ENCODE measurements at regions not wholly inside any gene's neighbourhood (a gene's known extent, or its start where the extent isn't known, plus 50 kb on each side); places are given as distances from the start of the nearest gene placed in this dataset.

GRCh38 chr2:67709835-67710234 lies 312.7 kb downstream of the ETAA1 start:
- no peak for DNase-seq (ENCODE audit: low spot score)

GRCh38 chr2:67712484-67712883 lies 315.4 kb downstream of the ETAA1 start:
- DNase-seq (ENCODE audit: low spot score) = no peak

- no peak for DNase-seq (ENCODE audit: low spot score)
Measured at GRCh38 chr2:67713376-67713775, 316.2 kb downstream of the ETAA1 start.

- peak; percentile 49 for DNase-seq (ENCODE audit: low spot score)
Measured at GRCh38 chr2:67716895-67717396, 319.8 kb downstream of the ETAA1 start.

- no peak for DNase-seq (ENCODE audit: low spot score)
Measured at GRCh38 chr2:67717692-67718091, 320.6 kb downstream of the ETAA1 start.

- DNase-seq (ENCODE audit: low spot score) = no peak
Measured at GRCh38 chr2:67719351-67719750, 322.2 kb downstream of the ETAA1 start.

- no peak for DNase-seq (ENCODE audit: low spot score)
Measured at GRCh38 chr2:67721516-67721915, 324.4 kb downstream of the ETAA1 start.

GRCh38 chr2:67724261-67724660 lies 327.1 kb downstream of the ETAA1 start:
- DNase-seq (ENCODE audit: low spot score) = no peak

- no peak for DNase-seq (ENCODE audit: low spot score)
Measured at GRCh38 chr2:67725731-67726130, 328.6 kb downstream of the ETAA1 start.

GRCh38 chr2:67726416-67726815 lies 329.3 kb downstream of the ETAA1 start:
- DNase-seq (ENCODE audit: low spot score) = no peak

- DNase-seq (ENCODE audit: low spot score) = no peak
Measured at GRCh38 chr2:67727131-67727530, 330.0 kb downstream of the ETAA1 start.

- DNase-seq (ENCODE audit: low spot score) = no peak
Measured at GRCh38 chr2:67727623-67728022, 330.5 kb downstream of the ETAA1 start.

- DNase-seq (ENCODE audit: low spot score) = no peak
Measured at GRCh38 chr2:67729474-67729873, 332.3 kb downstream of the ETAA1 start.

GRCh38 chr2:67733517-67733916 lies 329.3 kb downstream of the C1D start:
- no peak for DNase-seq (ENCODE audit: low spot score)

GRCh38 chr2:67752199-67752598 lies 310.6 kb downstream of the C1D start:
- no peak for DNase-seq (ENCODE audit: low spot score)

- DNase-seq (ENCODE audit: low spot score) = no peak
Measured at GRCh38 chr2:67752969-67753368, 309.8 kb downstream of the C1D start.

- DNase-seq (ENCODE audit: low spot score) = no peak
Measured at GRCh38 chr2:67755156-67755882, 307.5 kb downstream of the C1D start.

GRCh38 chr2:67760995-67761394 lies 301.8 kb downstream of the C1D start:
- DNase-seq (ENCODE audit: low spot score) = no peak

GRCh38 chr2:67771380-67771779 lies 291.4 kb downstream of the C1D start:
- no peak for DNase-seq (ENCODE audit: low spot score)

- DNase-seq (ENCODE audit: low spot score) = no peak
Measured at GRCh38 chr2:67772216-67773170, 290.3 kb downstream of the C1D start.

GRCh38 chr2:67773851-67774250 lies 289.0 kb downstream of the C1D start:
- DNase-seq (ENCODE audit: low spot score) = no peak

- DNase-seq (ENCODE audit: low spot score) = no peak
Measured at GRCh38 chr2:67776276-67776675, 286.5 kb downstream of the C1D start.

GRCh38 chr2:67777010-67777409 lies 285.8 kb downstream of the C1D start:
- DNase-seq (ENCODE audit: low spot score) = no peak
